ENCODE measurements at regions not wholly inside any gene's neighbourhood (a gene's known extent, or its start where the extent isn't known, plus 50 kb on each side); places are given as distances from the start of the nearest gene placed in this dataset.

- no peaks in the 10 kb centered on the region; the same call in 1 of the 2 replicates for H3K27me3 ChIP-seq (ENCODE audit: control insufficient read depth, low read length)
- H3K9me3 ChIP-seq (ENCODE audit: control insufficient read depth, insufficient read depth, low read length): no peaks in the 10 kb centered on the region
- no peaks in the 10 kb centered on the region for H3K79me2 ChIP-seq (ENCODE audit: control insufficient read depth, low read length)
- H3F3A ChIP-seq (ENCODE audit: control insufficient read depth, insufficient read depth): no peaks in the 10 kb centered on the region
- no peaks in the 10 kb centered on the region for H4K20me1 ChIP-seq (ENCODE audit: control insufficient read depth, insufficient read depth, low read depth, low read length)
- H3K9me2 ChIP-seq (replicated peaks; ENCODE audit: control insufficient read depth, low read length): no peaks in the 10 kb centered on the region
- H3K36me3 ChIP-seq (ENCODE audit: control insufficient read depth, low read length): no peaks in the 10 kb centered on the region
- H3K4me1 ChIP-seq (ENCODE audit: control insufficient read depth, low read length): no peaks in the 10 kb centered on the region
- no peak overlapping the region for H3K4me3 ChIP-seq (ENCODE audit: low read length)
- TF ChIP-seq EZH2phosphoT487 (IDR thresholded peaks at IDR 0.05; ENCODE audit: borderline replicate concordance, low read length) (no peak), CTCF (IDR thresholded peaks at IDR 0.05; ENCODE audit: low read depth, low read length, poor library complexity, severe bottlenecking) (no peak)
- no peak overlapping the region for H3K4me2 ChIP-seq (ENCODE audit: low read length)
- no peak overlapping the region for H3K27ac ChIP-seq (ENCODE audit: low read depth, low read length)
Observed at GRCh38 chr4:67052814-67053675, 492.3 kb downstream of the CENPC start.

DNA sequence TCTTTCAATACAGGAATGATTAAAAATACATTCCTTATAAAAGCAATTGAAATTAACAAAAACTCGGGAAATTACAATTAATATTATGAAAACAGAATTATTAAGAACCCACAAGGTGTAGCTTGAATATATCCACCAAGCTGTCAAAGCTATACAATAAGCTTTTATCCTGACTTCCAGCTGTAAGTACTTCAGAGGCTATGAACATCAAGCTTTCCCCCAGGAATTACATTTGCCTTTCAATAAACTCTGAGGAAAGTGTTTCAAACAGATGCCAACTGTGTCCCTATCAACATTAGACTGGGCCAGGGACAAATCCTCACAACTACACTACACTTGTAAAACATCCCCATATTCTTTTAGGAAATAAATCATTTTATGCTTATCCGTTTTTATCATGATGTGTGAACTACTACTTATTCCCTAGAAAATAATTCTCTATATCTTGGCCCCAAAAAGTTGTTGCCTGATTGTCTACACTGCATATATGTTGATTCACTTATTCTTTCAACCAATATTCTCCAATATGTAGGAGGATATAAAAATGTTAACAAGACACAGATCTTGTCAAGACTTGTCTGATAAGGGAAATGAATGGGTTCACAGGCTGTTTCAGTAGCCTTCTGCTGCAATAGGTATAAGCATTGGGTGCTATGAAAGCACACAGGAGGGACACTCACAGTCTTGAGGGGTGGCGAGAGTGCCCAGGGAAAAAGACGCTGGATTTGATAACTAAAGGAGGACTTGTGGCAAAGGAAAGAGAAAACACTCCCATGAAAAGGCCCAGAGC is 494.1 kb downstream of the CENPC start:
- H3F3A ChIP-seq (ENCODE audit: control insufficient read depth, insufficient read depth): no peaks in the 10 kb centered on the region
- H3K9me2 ChIP-seq (replicated peaks; ENCODE audit: control insufficient read depth, low read length): no peaks in the 10 kb centered on the region
- no peaks in the 10 kb centered on the region for H3K79me2 ChIP-seq (ENCODE audit: control insufficient read depth, low read length)
- no peaks in the 10 kb centered on the region; the same call in 1 of the 2 replicates for H3K27me3 ChIP-seq (ENCODE audit: control insufficient read depth, low read length)
- no peaks in the 10 kb centered on the region for H4K20me1 ChIP-seq (ENCODE audit: control insufficient read depth, insufficient read depth, low read depth, low read length)
- no peak overlapping the region for H3K4me3 ChIP-seq (ENCODE audit: low read length)
- no peaks in the 10 kb centered on the region for H3K9me3 ChIP-seq (ENCODE audit: control insufficient read depth, insufficient read depth, low read length)
- no peak overlapping the region for H3K27ac ChIP-seq (ENCODE audit: low read depth, low read length)
- H3K36me3 ChIP-seq (ENCODE audit: control insufficient read depth, low read length): no peaks in the 10 kb centered on the region
- TF ChIP-seq CTCF (IDR thresholded peaks at IDR 0.05; ENCODE audit: low read depth, low read length, poor library complexity, severe bottlenecking) (no peak), EZH2phosphoT487 (IDR thresholded peaks at IDR 0.05; ENCODE audit: borderline replicate concordance, low read length) (no peak)
- no peaks in the 10 kb centered on the region for H3K4me1 ChIP-seq (ENCODE audit: control insufficient read depth, low read length)
- H3K4me2 ChIP-seq (ENCODE audit: low read length): no peak overlapping the region

GRCh38 chr4:67049446-67049845 is 495.9 kb downstream of the CENPC start:
- Histone ChIP-seq H3K79me2 (ENCODE audit: control insufficient read depth, low read length) (no peaks in the 10 kb centered on the region), H3K9me3 (ENCODE audit: control insufficient read depth, insufficient read depth, low read length) (no peaks in the 10 kb centered on the region), H4K20me1 (ENCODE audit: control insufficient read depth, insufficient read depth, low read depth, low read length) (no peaks in the 10 kb centered on the region), H3K9me2 (replicated peaks; ENCODE audit: control insufficient read depth, low read length) (no peaks in the 10 kb centered on the region), H3K27me3 (ENCODE audit: control insufficient read depth, low read length) (no peaks in the 10 kb centered on the region; the same call in 1 of the 2 replicates), H3K4me2 (ENCODE audit: low read length) (no peak overlapping the region), H3K4me3 (ENCODE audit: low read length) (no peak overlapping the region), H3F3A (ENCODE audit: control insufficient read depth, insufficient read depth) (no peaks in the 10 kb centered on the region), H3K4me1 (ENCODE audit: control insufficient read depth, low read length) (no peaks in the 10 kb centered on the region), H3K27ac (ENCODE audit: low read depth, low read length) (no peak overlapping the region), H3K36me3 (ENCODE audit: control insufficient read depth, low read length) (no peaks in the 10 kb centered on the region)
- TF ChIP-seq CTCF (IDR thresholded peaks at IDR 0.05; ENCODE audit: low read depth, low read length, poor library complexity, severe bottlenecking): no peak
- no peak for TF ChIP-seq EZH2phosphoT487 (IDR thresholded peaks at IDR 0.05; ENCODE audit: borderline replicate concordance, low read length)
